Endothelial cell of umbilical vein (primary cell): ENCODE measurements at regions not wholly inside any gene's neighbourhood (a gene's known extent, or its start where the extent isn't known, plus 50 kb on each side); places are given as distances from the start of the nearest gene placed in this dataset.

ENCODE experiments used
- BruUV-seq: library from RNA; stranded (reverse); fragments of 400-500 nt; replicated peaks from 2 replicates; lab custom pipeline; 2021; lab: Mats Ljungman, UMichigan
- CTCF ChIA-PET: fragments of 300-600, 350-600 bp; sonication (Branson Sonifier 250); formaldehyde crosslinking; loops from one replicate; lab custom pipeline; 2021; ENCODE audit warnings: antibody characterized with exemption, inconsistent platforms; lab: Charles Lee
- POLR2A ChIA-PET: fragments of 300-600, 350-600 bp; sonication (Branson Sonifier 250); formaldehyde crosslinking; loops from one replicate; lab custom pipeline; 2021; ENCODE audit warnings: antibody characterized with exemption, inconsistent platforms; lab: Charles Lee
- DNase-seq: peaks from one replicate; pipeline ENCODE4 v3.0.0-alpha.2; 2011; ENCODE audit warnings: low read depth, low spot score
- FAIRE-seq: peaks from 2 replicates; lab custom pipeline; 2011; peaks lifted over from hg19 to GRCh38; lab: Jason Lieb, UNC
- H2AFZ ChIP-seq: 2 replicates; pipeline ENCODE4 v1.6.0; 2012; ENCODE audit warnings: low read depth, low read length, control low read depth, inconsistent platforms
- H3K27ac ChIP-seq: 2 replicates; pipeline ENCODE4 v1.5.1; 2011; ENCODE audit warnings: low read depth, mild to moderate bottlenecking, control low read depth, low read length, moderate library complexity; ENCODE audit not compliant: insufficient read depth
- H3K27me3 ChIP-seq, 2 experiments: 2 replicates each; pipeline versions ENCODE4 v1.6.0 to v1.6.1; 2011; ENCODE audit warnings: low read length in 2 of 2, mixed read lengths in 1 of 2; ENCODE audit not compliant: control insufficient read depth in 2 of 2, insufficient read depth in 2 of 2
- H3K36me3 ChIP-seq, 2 experiments: 2 replicates in 1 of 2; 3 replicates in 1 of 2; pipeline ENCODE4 v1.5.1; 2011; ENCODE audit warnings: low read length in 2 of 2, mild to moderate bottlenecking in 1 of 2, moderate library complexity in 1 of 2; ENCODE audit not compliant: control insufficient read depth in 2 of 2, insufficient read depth in 2 of 2; ENCODE audit errors: extremely low read depth in 1 of 2
- H3K4me1 ChIP-seq: 3 replicates; pipeline ENCODE4 v1.5.1; 2011; ENCODE audit warnings: mild to moderate bottlenecking, low read length; ENCODE audit not compliant: control insufficient read depth, insufficient read depth; ENCODE audit errors: extremely low read depth
- H3K4me2 ChIP-seq: 2 replicates; pipeline ENCODE4 v1.6.1; 2011; ENCODE audit warnings: low read length, control low read depth, mixed read lengths; ENCODE audit not compliant: insufficient read depth
- H3K4me3 ChIP-seq, 3 experiments: fragments of 200-600 bp in 1 of 3; sonication (generic), shearing (Covaris generic) in 1 of 3; replicated peaks in 1 of 3; 2 replicates each; pipeline ENCODE4 v1.5.1; 2011 to 2016; ENCODE audit warnings: control low read depth in 3 of 3, low read length in 3 of 3, mild to moderate bottlenecking in 2 of 3, inconsistent platforms in 1 of 3, low read depth in 1 of 3, moderate library complexity in 1 of 3; ENCODE audit not compliant: insufficient read depth in 1 of 3
- H3K79me2 ChIP-seq: 2 replicates; pipeline ENCODE4 v1.6.0; 2012; ENCODE audit warnings: low read length, inconsistent platforms; ENCODE audit not compliant: control insufficient read depth, insufficient read depth
- H3K9ac ChIP-seq: replicated peaks from 2 replicates; pipeline ENCODE3; 2011; ENCODE audit warnings: low read length, control low read depth; ENCODE audit not compliant: insufficient read depth; ENCODE audit errors: extremely low read depth
- H3K9me1 ChIP-seq: replicated peaks from 3 replicates; pipeline ENCODE4 v1.6.0; 2011; ENCODE audit warnings: mild to moderate bottlenecking, low read length; ENCODE audit not compliant: control insufficient read depth, insufficient read depth; ENCODE audit errors: extremely low read depth
- H3K9me3 ChIP-seq: replicated peaks from 2 replicates; pipeline ENCODE4 v1.5.1; 2012; ENCODE audit warnings: low read length, inconsistent platforms; ENCODE audit not compliant: control insufficient read depth, insufficient read depth
- H4K20me1 ChIP-seq: replicated peaks from 2 replicates; pipeline ENCODE3; 2011; ENCODE audit warnings: mild to moderate bottlenecking, low read length; ENCODE audit not compliant: control insufficient read depth, insufficient read depth; ENCODE audit errors: extremely low read depth
- EZH2 ChIP-seq: IDR thresholded peaks from 2 replicates; pipeline ENCODE4 v1.6.1; 2012; ENCODE audit warnings: borderline replicate concordance, low read depth, mild to moderate bottlenecking, moderate library complexity, low read length, inconsistent platforms; ENCODE audit not compliant: severe bottlenecking
- FOS ChIP-seq: IDR thresholded peaks from 2 replicates; pipeline ENCODE4 v1.6.1; 2011; ENCODE audit warnings: mild to moderate bottlenecking, low read length, moderate library complexity, borderline replicate concordance; ENCODE audit not compliant: insufficient read depth
- GATA2 ChIP-seq: IDR thresholded peaks from 2 replicates; pipeline ENCODE4 v1.7.0; 2011; ENCODE audit warnings: low read depth, mild to moderate bottlenecking, moderate library complexity, mixed read lengths, low read length; ENCODE audit not compliant: insufficient read length, insufficient read depth
- JUN ChIP-seq: IDR thresholded peaks from 2 replicates; pipeline ENCODE4 v1.6.1; 2011; ENCODE audit warnings: borderline replicate concordance, low read depth; ENCODE audit not compliant: insufficient read length, insufficient read depth
- MYC ChIP-seq: IDR thresholded peaks from one replicate; pipeline ENCODE4 v1.6.1; 2011; ENCODE audit warnings: mild to moderate bottlenecking, low read depth, low read length
- POLR2A ChIP-seq: IDR thresholded peaks from 2 replicates; pipeline ENCODE4 v1.6.1; 2012; ENCODE audit warnings: low read depth, mild to moderate bottlenecking, control low read depth, low read length
- POLR2AphosphoS5 ChIP-seq: IDR thresholded peaks from 2 replicates; pipeline ENCODE4 v1.6.1; 2012; ENCODE audit warnings: low read depth, mild to moderate bottlenecking, control low read depth, low read length, moderate library complexity; ENCODE audit not compliant: insufficient read depth
- dilution Hi-C: fragments of 300-500 bp; cut with MboI; formaldehyde crosslinking; loops from one replicate; pipeline ENCODE4 v1.15.0; 2019; ENCODE audit warnings: low sequenced_read_pairs; ENCODE audit not compliant: extremely low pct_ligation_motif_present
- intact Hi-C: fragments of 100-400 bp; cut with micrococcal nuclease; formaldehyde crosslinking; loops from one replicate; pipeline ENCODE4 v1.10.0; 2022
- TF ChIP-seq, protein P1 (sequence below): IDR thresholded peaks from 2 replicates; pipeline ENCODE4 v1.6.1; 2011; ENCODE audit not compliant: insufficient read depth, insufficient read length
- TF ChIP-seq, protein P2 (sequence below), 2 donors: IDR thresholded peaks; 1 replicate in 1 of 2; 2 replicates in 1 of 2; pipeline ENCODE4 v1.5.1; 2011; ENCODE audit warnings: low read length in 2 of 2, mild to moderate bottlenecking in 2 of 2, moderate library complexity in 2 of 2, control low read depth in 1 of 2, inconsistent platforms in 1 of 2, low read depth in 1 of 2; ENCODE audit not compliant: insufficient read depth in 1 of 2; ENCODE audit errors: extremely low read depth in 1 of 2

DNA sequence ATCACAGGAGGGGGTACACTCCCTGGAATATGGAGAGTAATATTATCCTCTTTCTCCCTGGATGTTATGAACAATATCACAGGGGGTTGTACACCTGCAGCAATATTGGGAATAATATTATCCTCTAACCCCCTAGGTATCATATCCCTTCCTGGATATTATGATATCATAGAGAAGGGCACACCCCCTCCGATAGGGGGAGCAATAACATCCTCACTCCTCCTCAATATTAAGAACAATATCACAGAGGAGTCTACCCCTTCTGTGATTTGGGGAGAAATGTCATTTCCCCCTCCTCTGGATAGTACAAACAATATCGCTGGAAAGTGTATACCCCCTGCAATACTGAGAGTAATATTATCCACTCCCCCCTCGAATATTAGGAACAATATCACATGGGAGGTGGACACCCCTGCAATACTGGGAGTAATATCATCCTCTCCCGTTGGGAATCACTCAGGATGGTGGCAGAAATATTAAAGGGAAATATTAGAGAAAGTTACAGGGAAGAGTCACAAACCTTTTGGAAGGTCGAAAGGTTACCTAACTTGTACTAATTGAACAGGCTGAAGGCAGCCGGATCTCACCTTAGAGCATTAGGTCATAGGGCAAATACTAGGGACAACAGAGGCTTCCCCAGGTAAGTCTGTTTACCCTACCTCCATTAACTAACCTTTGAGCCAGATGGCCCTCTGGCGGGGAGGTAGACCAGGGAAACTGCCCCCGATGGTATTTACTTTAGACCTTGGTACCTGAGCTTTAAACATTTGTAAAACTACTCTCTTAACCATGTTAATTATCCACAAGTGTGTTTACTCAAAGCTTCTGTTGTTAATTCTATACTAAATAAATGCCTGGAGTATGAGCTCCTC lies 57.5 kb upstream of the FREM1 start:
- POLR2A ChIA-PET, result no interaction called here

More for the DNA sequence above, 57.5 kb upstream of the FREM1 start:
- no peaks in the 10 kb centered on the region for H3K9me1 ChIP-seq
- FAIRE-seq (no peak), DNase-seq (no peak)
- no peaks in the 10 kb centered on the region for H3K9me3 ChIP-seq
- no peak overlapping the region for H2AFZ ChIP-seq
- H3K4me2 ChIP-seq, result no peak overlapping the region
- no peaks in the 10 kb centered on the region for H3K27me3 ChIP-seq
- no peak overlapping the region for H3K27ac ChIP-seq
- H3K79me2 ChIP-seq, result no peaks in the 10 kb centered on the region
- CTCF ChIA-PET, result no interaction called here
- no peaks in the 10 kb centered on the region for H4K20me1 ChIP-seq
- BruUV-seq, result no TSS peak
- H3K36me3 ChIP-seq, result no peaks in the 10 kb centered on the region
- intact Hi-C loops (no loop called here), dilution Hi-C loops (no loop called here)
- H3K4me1 ChIP-seq, result no peaks in the 10 kb centered on the region
- no peak overlapping the region for H3K4me3 ChIP-seq
- no peak overlapping the region for H3K9ac ChIP-seq
- TF ChIP-seq EZH2 (no peak), GATA2 (no peak), MYC (no peak), POLR2AphosphoS5 (no peak), POLR2A (no peak), FOS (no peak), JUN (no peak)
- TF ChIP-seq, protein P1, sequence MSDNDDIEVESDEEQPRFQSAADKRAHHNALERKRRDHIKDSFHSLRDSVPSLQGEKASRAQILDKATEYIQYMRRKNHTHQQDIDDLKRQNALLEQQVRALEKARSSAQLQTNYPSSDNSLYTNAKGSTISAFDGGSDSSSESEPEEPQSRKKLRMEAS, result no peak
- TF ChIP-seq, protein P2, sequence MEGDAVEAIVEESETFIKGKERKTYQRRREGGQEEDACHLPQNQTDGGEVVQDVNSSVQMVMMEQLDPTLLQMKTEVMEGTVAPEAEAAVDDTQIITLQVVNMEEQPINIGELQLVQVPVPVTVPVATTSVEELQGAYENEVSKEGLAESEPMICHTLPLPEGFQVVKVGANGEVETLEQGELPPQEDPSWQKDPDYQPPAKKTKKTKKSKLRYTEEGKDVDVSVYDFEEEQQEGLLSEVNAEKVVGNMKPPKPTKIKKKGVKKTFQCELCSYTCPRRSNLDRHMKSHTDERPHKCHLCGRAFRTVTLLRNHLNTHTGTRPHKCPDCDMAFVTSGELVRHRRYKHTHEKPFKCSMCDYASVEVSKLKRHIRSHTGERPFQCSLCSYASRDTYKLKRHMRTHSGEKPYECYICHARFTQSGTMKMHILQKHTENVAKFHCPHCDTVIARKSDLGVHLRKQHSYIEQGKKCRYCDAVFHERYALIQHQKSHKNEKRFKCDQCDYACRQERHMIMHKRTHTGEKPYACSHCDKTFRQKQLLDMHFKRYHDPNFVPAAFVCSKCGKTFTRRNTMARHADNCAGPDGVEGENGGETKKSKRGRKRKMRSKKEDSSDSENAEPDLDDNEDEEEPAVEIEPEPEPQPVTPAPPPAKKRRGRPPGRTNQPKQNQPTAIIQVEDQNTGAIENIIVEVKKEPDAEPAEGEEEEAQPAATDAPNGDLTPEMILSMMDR (IDR thresholded peaks at IDR 0.05; ENCODE audit: extremely low read depth in 1 of 2, insufficient read depth in 1 of 2, low read depth in 1 of 2, low read length in 2 of 2), result no peak
